ENCODE measurements at regions not wholly inside any gene's neighbourhood (a gene's known extent, or its start where the extent isn't known, plus 50 kb on each side); places are given as distances from the start of the nearest gene placed in this dataset.

GRCh38 chr5:165079389-165079788 lies 1574.0 kb downstream of the MAT2B start:
- Histone ChIP-seq H3K36me3 (no peaks in the 10 kb centered on the region), H3K9me3 (no peaks in the 10 kb centered on the region), H3K4me2 (no peak overlapping the region), H3K4me3 (no peak overlapping the region), H3K9ac (no peak overlapping the region), H3K27me3 (no peaks in the 10 kb centered on the region), H3K27ac (no peak overlapping the region), H4K20me1 (no peaks in the 10 kb centered on the region), H3K4me1 (no peaks in the 10 kb centered on the region)
- TF ChIP-seq Cebpa-rat (IDR thresholded peaks at IDR 0.05) = no peak

- H3K27ac ChIP-seq = no peak overlapping the region
- H3K4me3 ChIP-seq = no peak overlapping the region
- no peaks in the 10 kb centered on the region for H3K27me3 ChIP-seq
- no peaks in the 10 kb centered on the region for H3K36me3 ChIP-seq
- no peak overlapping the region for H3K9ac ChIP-seq
- H3K9me3 ChIP-seq = no peaks in the 10 kb centered on the region
- no peak for TF ChIP-seq Cebpa-rat (IDR thresholded peaks at IDR 0.05)
- H4K20me1 ChIP-seq = no peaks in the 10 kb centered on the region
- H3K4me2 ChIP-seq = no peak overlapping the region
- H3K4me1 ChIP-seq = no peaks in the 10 kb centered on the region
Observed at GRCh38 chr5:165083394-165083793, 1578.0 kb downstream of the MAT2B start.

DNA sequence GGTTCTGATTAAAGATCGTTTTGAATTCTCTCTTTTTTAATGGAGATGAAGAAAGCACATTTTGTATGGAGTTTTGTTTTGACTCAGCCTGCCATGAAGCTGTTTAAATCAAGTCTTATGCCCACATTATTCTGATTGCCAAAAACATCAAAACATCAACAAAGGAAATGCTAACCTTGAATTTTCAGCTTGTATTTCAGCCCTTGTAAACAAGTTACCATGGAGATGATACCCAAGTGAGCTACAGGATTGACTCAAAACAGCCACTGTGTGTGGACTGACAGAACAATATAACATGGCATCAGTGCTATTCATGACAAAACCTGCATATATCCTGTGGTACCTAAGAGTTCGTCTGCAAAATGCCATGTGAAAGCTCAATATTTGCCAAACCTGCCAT lies 1581.0 kb downstream of the MAT2B start:
- Histone ChIP-seq H3K4me3 (no peak overlapping the region), H3K36me3 (no peaks in the 10 kb centered on the region), H3K4me1 (no peaks in the 10 kb centered on the region), H3K9me3 (no peaks in the 10 kb centered on the region), H3K27me3 (no peaks in the 10 kb centered on the region), H3K9ac (no peak overlapping the region), H3K4me2 (no peak overlapping the region), H4K20me1 (no peaks in the 10 kb centered on the region), H3K27ac (no peak overlapping the region)
- TF ChIP-seq Cebpa-rat (IDR thresholded peaks at IDR 0.05) = no peak

GRCh38 chr5:165094782-165095181 lies 1589.4 kb downstream of the MAT2B start:
- no peak for TF ChIP-seq Cebpa-rat (IDR thresholded peaks at IDR 0.05)

DNA sequence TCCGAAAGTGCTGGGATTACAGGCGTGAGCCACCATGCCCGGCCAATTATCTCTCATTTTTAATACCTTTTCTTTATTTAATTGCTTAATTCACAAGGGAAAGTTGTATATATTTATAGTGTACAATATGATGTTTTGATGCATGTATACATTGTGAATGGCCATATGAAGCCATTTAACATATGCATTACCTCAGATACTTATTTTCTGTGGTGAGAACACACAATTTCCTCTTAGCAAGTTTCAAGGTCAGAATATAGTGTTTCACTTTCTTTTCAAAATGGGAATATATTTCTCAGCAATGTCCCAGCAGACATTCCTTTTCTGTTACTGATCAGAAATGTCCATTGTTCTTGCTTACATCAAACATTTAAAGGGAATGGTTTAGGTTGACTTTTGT lies 1596.3 kb downstream of the MAT2B start:
- no peak overlapping the region for H3K27ac ChIP-seq
- H3K4me2 ChIP-seq = no peak overlapping the region

More at GRCh38 chr5:165094782-165095181, 1589.4 kb downstream of the MAT2B start:
- H4K20me1 ChIP-seq = no peaks in the 10 kb centered on the region
- H3K9ac ChIP-seq = no peak overlapping the region
- H3K36me3 ChIP-seq = no peaks in the 10 kb centered on the region
- H3K9me3 ChIP-seq = peaks cover 16% of the 10 kb centered on the region
- no peak overlapping the region for H3K4me2 ChIP-seq
- H3K27me3 ChIP-seq = no peaks in the 10 kb centered on the region
- H3K4me1 ChIP-seq = no peaks in the 10 kb centered on the region
- H3K4me3 ChIP-seq = no peak overlapping the region
- H3K27ac ChIP-seq = no peak overlapping the region

DNA sequence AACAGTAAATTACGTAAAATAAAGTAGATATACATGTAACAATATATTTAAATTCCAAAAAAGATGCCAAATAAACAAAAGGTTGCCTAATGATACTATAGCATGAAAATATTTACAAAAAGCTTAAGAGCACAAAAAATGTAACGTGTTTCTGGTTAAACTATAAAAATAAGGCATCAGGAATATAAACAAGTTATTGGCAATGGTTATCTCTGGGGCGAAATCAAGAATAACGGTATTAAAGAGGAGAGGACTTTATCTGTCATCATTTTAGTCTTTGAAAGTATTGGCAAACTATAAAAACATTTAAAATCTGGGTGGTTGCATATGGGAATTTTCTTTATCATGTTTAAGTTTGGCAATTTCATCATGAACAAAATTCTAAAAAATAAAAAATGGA lies 1599.2 kb downstream of the MAT2B start:
- Histone ChIP-seq H3K4me2 (no peak overlapping the region), H3K9ac (no peak overlapping the region), H3K27me3 (no peaks in the 10 kb centered on the region), H3K27ac (no peak overlapping the region), H3K36me3 (no peaks in the 10 kb centered on the region), H3K4me1 (no peaks in the 10 kb centered on the region), H4K20me1 (no peaks in the 10 kb centered on the region), H3K4me3 (no peak overlapping the region), H3K9me3 (peaks cover 9% of the 10 kb centered on the region)
- no peak for TF ChIP-seq Cebpa-rat (IDR thresholded peaks at IDR 0.05)

More for the DNA sequence above, 1596.3 kb downstream of the MAT2B start:
- Histone ChIP-seq H3K36me3 (no peaks in the 10 kb centered on the region), H3K4me3 (no peak overlapping the region), H3K27me3 (no peaks in the 10 kb centered on the region), H3K4me1 (no peaks in the 10 kb centered on the region), H3K9me3 (peaks cover 23% of the 10 kb centered on the region), H4K20me1 (no peaks in the 10 kb centered on the region), H3K9ac (no peak overlapping the region)
- TF ChIP-seq Cebpa-rat (IDR thresholded peaks at IDR 0.05) = no peak

DNA sequence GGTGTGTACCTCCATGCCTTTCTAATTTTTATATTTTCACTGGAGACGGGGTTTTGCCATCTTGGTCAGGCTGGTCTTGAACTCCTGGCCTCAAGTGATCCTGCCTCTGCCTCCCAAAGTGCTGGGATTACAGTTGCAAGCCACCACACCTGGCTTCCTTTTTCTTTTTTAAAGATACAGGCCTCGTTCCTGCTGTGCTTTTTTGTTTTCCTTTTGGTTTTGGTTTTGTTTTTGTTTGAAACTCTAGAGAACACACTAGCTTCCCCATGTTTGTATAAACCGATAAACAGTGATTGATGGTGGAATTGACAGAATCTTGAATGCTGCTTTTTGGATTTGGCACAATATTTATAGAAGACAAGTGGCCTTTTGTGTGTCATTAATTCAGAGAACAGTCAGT lies 1603.4 kb downstream of the MAT2B start:
- H3K4me3 ChIP-seq = no peak overlapping the region
- H3K27ac ChIP-seq = no peak overlapping the region
- no peak overlapping the region for H3K4me2 ChIP-seq
- TF ChIP-seq Cebpa-rat (IDR thresholded peaks at IDR 0.05) = no peak
- H3K9me3 ChIP-seq = no peaks in the 10 kb centered on the region
- no peak overlapping the region for H3K9ac ChIP-seq
- no peaks in the 10 kb centered on the region for H3K36me3 ChIP-seq
- H3K27me3 ChIP-seq = no peaks in the 10 kb centered on the region
- no peaks in the 10 kb centered on the region for H4K20me1 ChIP-seq
- H3K4me1 ChIP-seq = no peaks in the 10 kb centered on the region

DNA sequence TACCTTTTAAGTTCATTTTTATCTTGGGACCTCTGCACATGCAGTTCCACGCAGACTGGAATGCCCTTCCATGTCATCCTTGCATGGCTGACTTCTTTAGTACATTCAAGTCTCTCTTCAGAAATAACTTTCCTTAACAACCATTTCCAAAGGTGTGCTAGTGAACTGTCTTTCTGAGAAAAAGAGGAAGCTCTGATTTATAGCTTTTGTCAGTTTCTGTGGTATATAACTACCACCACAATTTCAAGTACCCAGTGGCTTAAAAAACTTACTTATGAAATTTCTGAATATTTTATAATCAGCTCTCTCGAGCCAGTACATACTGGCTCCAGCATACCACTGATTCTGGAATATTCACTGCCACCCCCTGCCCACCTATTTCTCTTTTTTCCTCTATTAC lies 1613.8 kb downstream of the MAT2B start:
- no peak for TF ChIP-seq Cebpa-rat (IDR thresholded peaks at IDR 0.05)
- Histone ChIP-seq H3K4me1 (no peaks in the 10 kb centered on the region), H3K36me3 (no peaks in the 10 kb centered on the region), H3K27me3 (no peaks in the 10 kb centered on the region), H3K4me3 (no peak overlapping the region), H3K9me3 (peaks cover 5% of the 10 kb centered on the region; the same call in 1 of the 2 replicates), H3K27ac (no peak overlapping the region), H4K20me1 (no peaks in the 10 kb centered on the region), H3K9ac (no peak overlapping the region), H3K4me2 (no peak overlapping the region)

DNA sequence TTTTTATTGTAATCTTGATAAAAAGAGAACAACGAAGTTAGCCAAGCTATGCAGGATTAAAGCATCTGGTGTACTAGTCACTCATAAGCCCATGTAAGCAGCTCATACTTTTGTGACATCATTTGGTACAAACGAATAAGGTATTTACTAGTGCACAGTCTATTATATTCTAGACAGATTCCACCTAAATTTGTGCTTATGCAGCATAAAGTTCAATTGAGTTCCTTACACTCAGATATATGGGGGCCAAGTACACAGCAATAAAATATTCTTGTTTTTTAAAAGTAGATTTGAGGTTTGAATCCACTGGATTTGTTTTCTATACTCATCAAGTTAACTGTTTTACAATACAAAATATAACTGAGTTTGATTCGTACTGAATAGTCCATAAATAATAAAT lies 1621.2 kb downstream of the MAT2B start:
- Histone ChIP-seq H3K4me2 (no peak overlapping the region), H3K9me3 (no peaks in the 10 kb centered on the region)

GRCh38 chr5:165127941-165128340 lies 1622.5 kb downstream of the MAT2B start:
- H3K4me3 ChIP-seq = no peak overlapping the region
- no peak overlapping the region for H3K9ac ChIP-seq
- H3K4me1 ChIP-seq = no peaks in the 10 kb centered on the region; the same call in 1 of the 2 replicates
- no peak overlapping the region for H3K4me2 ChIP-seq
- no peak overlapping the region for H3K27ac ChIP-seq
- no peaks in the 10 kb centered on the region for H3K27me3 ChIP-seq
- no peak for TF ChIP-seq Cebpa-rat (IDR thresholded peaks at IDR 0.05)
- no peaks in the 10 kb centered on the region for H3K9me3 ChIP-seq
- no peaks in the 10 kb centered on the region for H4K20me1 ChIP-seq
- H3K36me3 ChIP-seq = no peaks in the 10 kb centered on the region

More for the DNA sequence above, 1621.2 kb downstream of the MAT2B start:
- no peaks in the 10 kb centered on the region for H4K20me1 ChIP-seq
- no peak overlapping the region for H3K4me3 ChIP-seq
- no peaks in the 10 kb centered on the region for H3K36me3 ChIP-seq
- no peaks in the 10 kb centered on the region for H3K27me3 ChIP-seq
- H3K9ac ChIP-seq = no peak overlapping the region
- no peaks in the 10 kb centered on the region; the same call in 1 of the 2 replicates for H3K4me1 ChIP-seq
- no peak overlapping the region for H3K27ac ChIP-seq
- no peak for TF ChIP-seq Cebpa-rat (IDR thresholded peaks at IDR 0.05)

GRCh38 chr5:165130656-165131055 lies 1625.2 kb downstream of the MAT2B start:
- H4K20me1 ChIP-seq = no peaks in the 10 kb centered on the region
- TF ChIP-seq Cebpa-rat (IDR thresholded peaks at IDR 0.05) = no peak
- no peak overlapping the region for H3K4me3 ChIP-seq
- no peak overlapping the region for H3K4me2 ChIP-seq
- H3K9ac ChIP-seq = no peak overlapping the region
- no peak overlapping the region for H3K27ac ChIP-seq
- H3K9me3 ChIP-seq = no peaks in the 10 kb centered on the region
- no peaks in the 10 kb centered on the region for H3K27me3 ChIP-seq
- H3K36me3 ChIP-seq = no peaks in the 10 kb centered on the region
- no peaks in the 10 kb centered on the region; the same call in 1 of the 2 replicates for H3K4me1 ChIP-seq
